ENCODE measurements at regions not wholly inside any gene's neighbourhood (a gene's known extent, or its start where the extent isn't known, plus 50 kb on each side); places are given as distances from the start of the nearest gene placed in this dataset.
A peak's percentile ranks its signal among the peaks of the same experiment; 100 is the strongest.

- TF ChIP-seq, protein P1, sequence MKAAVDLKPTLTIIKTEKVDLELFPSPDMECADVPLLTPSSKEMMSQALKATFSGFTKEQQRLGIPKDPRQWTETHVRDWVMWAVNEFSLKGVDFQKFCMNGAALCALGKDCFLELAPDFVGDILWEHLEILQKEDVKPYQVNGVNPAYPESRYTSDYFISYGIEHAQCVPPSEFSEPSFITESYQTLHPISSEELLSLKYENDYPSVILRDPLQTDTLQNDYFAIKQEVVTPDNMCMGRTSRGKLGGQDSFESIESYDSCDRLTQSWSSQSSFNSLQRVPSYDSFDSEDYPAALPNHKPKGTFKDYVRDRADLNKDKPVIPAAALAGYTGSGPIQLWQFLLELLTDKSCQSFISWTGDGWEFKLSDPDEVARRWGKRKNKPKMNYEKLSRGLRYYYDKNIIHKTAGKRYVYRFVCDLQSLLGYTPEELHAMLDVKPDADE (IDR thresholded peaks at IDR 0.05) = no peak
- no peak for TF ChIP-seq POLR2AphosphoS5 (IDR thresholded peaks at IDR 0.05; ENCODE audit: low read depth)
- TF ChIP-seq EZH2 (IDR thresholded peaks at IDR 0.05; ENCODE audit: low read depth, unreplicated experiment) = no peak
- no peak for TF ChIP-seq ZNF114 (CRISPR knock-in tag; IDR thresholded peaks at IDR 0.05)
- no peak for TF ChIP-seq JUNB (IDR thresholded peaks at IDR 0.05; ENCODE audit: unreplicated experiment)
- TF ChIP-seq STAT1 (IDR thresholded peaks at IDR 0.05; ENCODE audit: unreplicated experiment) = no peak
- TF ChIP-seq EZH2phosphoT487 (IDR thresholded peaks at IDR 0.05; ENCODE audit: unreplicated experiment) = no peak
- TF ChIP-seq, protein P2, sequence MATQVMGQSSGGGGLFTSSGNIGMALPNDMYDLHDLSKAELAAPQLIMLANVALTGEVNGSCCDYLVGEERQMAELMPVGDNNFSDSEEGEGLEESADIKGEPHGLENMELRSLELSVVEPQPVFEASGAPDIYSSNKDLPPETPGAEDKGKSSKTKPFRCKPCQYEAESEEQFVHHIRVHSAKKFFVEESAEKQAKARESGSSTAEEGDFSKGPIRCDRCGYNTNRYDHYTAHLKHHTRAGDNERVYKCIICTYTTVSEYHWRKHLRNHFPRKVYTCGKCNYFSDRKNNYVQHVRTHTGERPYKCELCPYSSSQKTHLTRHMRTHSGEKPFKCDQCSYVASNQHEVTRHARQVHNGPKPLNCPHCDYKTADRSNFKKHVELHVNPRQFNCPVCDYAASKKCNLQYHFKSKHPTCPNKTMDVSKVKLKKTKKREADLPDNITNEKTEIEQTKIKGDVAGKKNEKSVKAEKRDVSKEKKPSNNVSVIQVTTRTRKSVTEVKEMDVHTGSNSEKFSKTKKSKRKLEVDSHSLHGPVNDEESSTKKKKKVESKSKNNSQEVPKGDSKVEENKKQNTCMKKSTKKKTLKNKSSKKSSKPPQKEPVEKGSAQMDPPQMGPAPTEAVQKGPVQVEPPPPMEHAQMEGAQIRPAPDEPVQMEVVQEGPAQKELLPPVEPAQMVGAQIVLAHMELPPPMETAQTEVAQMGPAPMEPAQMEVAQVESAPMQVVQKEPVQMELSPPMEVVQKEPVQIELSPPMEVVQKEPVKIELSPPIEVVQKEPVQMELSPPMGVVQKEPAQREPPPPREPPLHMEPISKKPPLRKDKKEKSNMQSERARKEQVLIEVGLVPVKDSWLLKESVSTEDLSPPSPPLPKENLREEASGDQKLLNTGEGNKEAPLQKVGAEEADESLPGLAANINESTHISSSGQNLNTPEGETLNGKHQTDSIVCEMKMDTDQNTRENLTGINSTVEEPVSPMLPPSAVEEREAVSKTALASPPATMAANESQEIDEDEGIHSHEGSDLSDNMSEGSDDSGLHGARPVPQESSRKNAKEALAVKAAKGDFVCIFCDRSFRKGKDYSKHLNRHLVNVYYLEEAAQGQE (IDR thresholded peaks at IDR 0.05; ENCODE audit: unreplicated experiment) = no peak
These were observed 1400.4 kb upstream of the PCDH7 start (continued) for GRCh38 chr4:29319663-29320340.

DNA sequence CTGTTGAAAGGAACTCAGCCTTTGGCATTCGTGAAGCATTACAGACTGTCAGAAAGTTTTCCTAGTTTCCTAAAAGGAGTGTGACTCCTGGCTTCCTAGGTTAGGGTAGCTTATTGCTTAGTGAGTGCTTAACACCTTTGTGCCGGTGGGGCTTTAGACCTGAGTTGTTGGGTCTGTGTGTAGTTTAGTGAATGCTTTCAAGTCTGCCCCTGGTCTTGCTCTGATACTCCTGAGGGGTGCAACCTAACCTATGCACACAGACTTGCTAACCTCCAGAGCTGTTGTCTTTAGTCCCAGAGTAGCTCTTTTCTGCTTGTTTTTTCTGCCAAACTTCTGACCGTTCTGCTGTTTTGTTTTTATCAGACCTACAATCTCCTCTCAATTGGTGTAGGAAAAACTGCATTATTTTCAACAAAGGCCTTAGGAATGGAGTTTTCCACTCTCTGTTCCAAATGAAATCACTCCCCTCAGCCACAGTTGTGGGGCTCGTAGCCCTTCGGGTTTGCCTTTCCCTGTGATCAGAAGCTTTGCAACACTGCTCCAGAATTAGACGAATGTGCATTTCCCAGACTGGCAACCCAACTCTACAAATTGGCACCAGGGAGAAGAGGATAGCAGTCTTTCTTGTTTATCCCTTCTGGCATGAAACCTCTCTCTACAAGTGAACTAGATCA, 1399.1 kb upstream of the PCDH7 start:
- H3K4me3 Mint-ChIP-seq = no peak overlapping the region
- no peak for TF ChIP-seq NANOG (IDR thresholded peaks at IDR 0.05; ENCODE audit: borderline replicate concordance)
- TF ChIP-seq, protein P1 (IDR thresholded peaks at IDR 0.05) = no peak
- H3K9me3 Mint-ChIP-seq = peaks cover 5% of the 10 kb centered on the region; the same call in 2 of the 3 replicates
- Histone ChIP-seq H3F3A (replicated peaks; ENCODE audit: low read depth) (no peaks in the 10 kb centered on the region), H3K79me2 (replicated peaks; ENCODE audit: insufficient read depth) (no peaks in the 10 kb centered on the region), H3K27me3 (ENCODE audit: insufficient read depth) (no peaks in the 10 kb centered on the region), H3K4me3 (no peak overlapping the region), H3K4me1 (ENCODE audit: insufficient read depth) (no peaks in the 10 kb centered on the region; the same call in 1 of the 2 replicates), H3K4me2 (no peak overlapping the region), H3K36me3 (ENCODE audit: insufficient read depth) (no peaks in the 10 kb centered on the region), H4K20me1 (replicated peaks; ENCODE audit: insufficient read depth) (no peaks in the 10 kb centered on the region), H3K27ac (ENCODE audit: low read depth) (no peak overlapping the region), H2AFZ (peak overlapping the region; percentile 77), H3K9me2 (ENCODE audit: insufficient read depth) (no peaks in the 10 kb centered on the region)
- H3K4me1 Mint-ChIP-seq = peaks cover 3% of the 10 kb centered on the region; the same call in 1 of the 3 replicates
- no peak overlapping the region for H3K27ac Mint-ChIP-seq
- H3K36me3 Mint-ChIP-seq (ENCODE audit: low read depth) = no peaks in the 10 kb centered on the region
- peak; percentile 7 for DNase-seq (ENCODE audit: low spot score)
- peak; percentile 60 for ATAC-seq
- no peaks in the 10 kb centered on the region for H3K27me3 Mint-ChIP-seq (ENCODE audit: insufficient read depth, low read depth, poor library complexity)
